Endothelial cell of umbilical vein (primary cell): ENCODE measurements at regions not wholly inside any gene's neighbourhood (a gene's known extent, or its start where the extent isn't known, plus 50 kb on each side); places are given as distances from the start of the nearest gene placed in this dataset.

Source experiments
- EZH2 ChIP-seq: IDR thresholded peaks from 2 replicates; pipeline ENCODE4 v1.6.1; 2012; ENCODE audit warnings: borderline replicate concordance, low read depth, mild to moderate bottlenecking, moderate library complexity, low read length, inconsistent platforms; ENCODE audit not compliant: severe bottlenecking
- MYC ChIP-seq: IDR thresholded peaks from one replicate; pipeline ENCODE4 v1.6.1; 2011; ENCODE audit warnings: mild to moderate bottlenecking, low read depth, low read length
- POLR2A ChIP-seq: IDR thresholded peaks from 2 replicates; pipeline ENCODE4 v1.6.1; 2012; ENCODE audit warnings: low read depth, mild to moderate bottlenecking, control low read depth, low read length
- TF ChIP-seq, protein P1 (sequence below), 2 donors: IDR thresholded peaks; 1 replicate in 1 of 2; 2 replicates in 1 of 2; pipeline ENCODE4 v1.5.1; 2011; ENCODE audit warnings: low read length in 2 of 2, mild to moderate bottlenecking in 2 of 2, moderate library complexity in 2 of 2, control low read depth in 1 of 2, inconsistent platforms in 1 of 2, low read depth in 1 of 2; ENCODE audit not compliant: insufficient read depth in 1 of 2; ENCODE audit errors: extremely low read depth in 1 of 2

DNA sequence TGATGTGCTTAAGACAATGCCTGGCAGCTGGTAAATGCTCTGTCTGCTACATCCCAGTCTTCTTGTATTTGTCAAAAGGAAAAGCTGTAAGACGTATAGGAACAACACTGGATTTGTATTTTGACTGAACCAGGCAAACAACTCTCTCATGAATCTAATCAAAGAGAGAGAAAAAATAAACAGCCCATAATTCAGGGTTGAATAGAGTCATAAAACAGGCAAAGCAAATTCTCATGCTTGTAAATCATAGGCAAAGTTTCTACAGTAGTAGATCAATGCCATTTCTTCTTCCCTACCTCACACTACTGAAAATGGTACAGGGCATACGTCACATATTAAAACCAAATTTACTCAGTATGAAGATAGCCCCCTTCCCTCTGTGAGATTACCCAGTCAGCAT lies 166.3 kb downstream of the SKIDA1 start:
- TF ChIP-seq, protein P1, sequence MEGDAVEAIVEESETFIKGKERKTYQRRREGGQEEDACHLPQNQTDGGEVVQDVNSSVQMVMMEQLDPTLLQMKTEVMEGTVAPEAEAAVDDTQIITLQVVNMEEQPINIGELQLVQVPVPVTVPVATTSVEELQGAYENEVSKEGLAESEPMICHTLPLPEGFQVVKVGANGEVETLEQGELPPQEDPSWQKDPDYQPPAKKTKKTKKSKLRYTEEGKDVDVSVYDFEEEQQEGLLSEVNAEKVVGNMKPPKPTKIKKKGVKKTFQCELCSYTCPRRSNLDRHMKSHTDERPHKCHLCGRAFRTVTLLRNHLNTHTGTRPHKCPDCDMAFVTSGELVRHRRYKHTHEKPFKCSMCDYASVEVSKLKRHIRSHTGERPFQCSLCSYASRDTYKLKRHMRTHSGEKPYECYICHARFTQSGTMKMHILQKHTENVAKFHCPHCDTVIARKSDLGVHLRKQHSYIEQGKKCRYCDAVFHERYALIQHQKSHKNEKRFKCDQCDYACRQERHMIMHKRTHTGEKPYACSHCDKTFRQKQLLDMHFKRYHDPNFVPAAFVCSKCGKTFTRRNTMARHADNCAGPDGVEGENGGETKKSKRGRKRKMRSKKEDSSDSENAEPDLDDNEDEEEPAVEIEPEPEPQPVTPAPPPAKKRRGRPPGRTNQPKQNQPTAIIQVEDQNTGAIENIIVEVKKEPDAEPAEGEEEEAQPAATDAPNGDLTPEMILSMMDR (IDR thresholded peaks at IDR 0.05; ENCODE audit: extremely low read depth in 1 of 2, insufficient read depth in 1 of 2, low read depth in 1 of 2, low read length in 2 of 2) = no peak
- no peak for TF ChIP-seq EZH2
- no peak for TF ChIP-seq MYC
- no peak for TF ChIP-seq POLR2A
